ENCODE measurements at regions not wholly inside any gene's neighbourhood (a gene's known extent, or its start where the extent isn't known, plus 50 kb on each side); places are given as distances from the start of the nearest gene placed in this dataset.
A peak's percentile ranks its signal among the peaks of the same experiment; 100 is the strongest.
"Not testable (repeated sequence)": the region's sequence is repeated elsewhere in the genome, so short reads cannot be mapped to it uniquely, and the experiment has no call there.

DNA sequence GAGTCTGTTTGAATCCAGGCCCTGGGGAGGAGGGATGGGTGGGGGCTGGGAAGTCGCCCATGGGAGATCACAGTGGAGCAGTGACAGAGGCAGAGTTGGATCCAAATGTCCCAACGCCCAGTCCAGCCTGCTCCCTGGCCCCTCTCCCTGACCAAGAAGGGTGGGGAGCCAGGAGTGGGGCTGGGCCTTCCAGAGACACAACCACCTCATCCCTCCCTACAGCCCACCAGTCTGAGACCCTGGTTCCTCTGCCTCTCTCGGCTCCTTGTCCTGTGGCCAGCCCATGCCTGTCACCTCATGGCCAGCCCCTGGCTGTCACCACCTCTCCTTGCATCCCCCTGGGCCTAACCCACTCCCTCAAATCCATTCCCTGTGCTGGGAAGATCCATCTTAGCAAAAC, 71.2 kb upstream of the PRR5 start:
- DNase-seq (ENCODE audit: low spot score), result no peak

DNA sequence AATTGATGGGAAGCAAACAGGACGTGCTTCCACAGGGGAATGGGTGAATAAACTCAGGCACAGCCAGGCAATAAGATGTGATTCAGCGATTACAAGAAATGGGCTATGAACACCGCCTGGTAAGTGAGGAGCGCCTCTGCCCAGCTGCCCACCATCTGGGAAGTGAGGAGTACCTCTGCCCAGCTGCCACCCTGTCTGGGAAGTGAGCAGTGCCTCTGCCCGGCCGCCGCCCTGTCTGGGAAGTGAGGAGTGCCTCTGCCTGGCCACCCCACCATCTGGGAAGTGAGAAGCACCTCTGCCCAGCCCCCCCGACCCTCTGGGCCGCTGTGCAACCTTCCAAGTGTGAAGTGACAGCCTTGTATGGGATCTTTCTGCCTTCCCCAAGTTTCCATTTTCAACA, 73.2 kb upstream of the PRR5 start:
- DNase-seq (ENCODE audit: low spot score), result no peak

DNA sequence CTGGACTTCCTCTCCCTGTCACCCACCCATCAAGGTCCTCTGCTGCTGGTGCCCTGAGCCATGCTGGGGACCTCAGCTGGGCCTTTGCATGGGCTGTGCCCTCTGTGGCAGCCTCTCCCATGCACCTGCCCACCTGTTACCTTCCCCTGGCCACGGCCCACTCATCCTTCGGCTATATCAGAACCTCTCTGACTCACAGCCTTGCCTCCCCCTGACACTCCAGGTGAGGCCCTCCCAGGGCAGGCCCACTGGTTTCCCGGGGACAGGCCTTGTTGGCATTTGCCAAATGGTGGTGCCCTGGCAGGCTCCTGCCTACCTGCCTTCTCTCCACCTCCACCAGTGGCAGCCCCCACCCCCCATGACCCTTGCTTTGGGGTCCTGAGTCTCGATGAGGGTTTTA, 73.7 kb upstream of the PRR5 start:
- DNase-seq (ENCODE audit: low spot score), result no peak

DNA sequence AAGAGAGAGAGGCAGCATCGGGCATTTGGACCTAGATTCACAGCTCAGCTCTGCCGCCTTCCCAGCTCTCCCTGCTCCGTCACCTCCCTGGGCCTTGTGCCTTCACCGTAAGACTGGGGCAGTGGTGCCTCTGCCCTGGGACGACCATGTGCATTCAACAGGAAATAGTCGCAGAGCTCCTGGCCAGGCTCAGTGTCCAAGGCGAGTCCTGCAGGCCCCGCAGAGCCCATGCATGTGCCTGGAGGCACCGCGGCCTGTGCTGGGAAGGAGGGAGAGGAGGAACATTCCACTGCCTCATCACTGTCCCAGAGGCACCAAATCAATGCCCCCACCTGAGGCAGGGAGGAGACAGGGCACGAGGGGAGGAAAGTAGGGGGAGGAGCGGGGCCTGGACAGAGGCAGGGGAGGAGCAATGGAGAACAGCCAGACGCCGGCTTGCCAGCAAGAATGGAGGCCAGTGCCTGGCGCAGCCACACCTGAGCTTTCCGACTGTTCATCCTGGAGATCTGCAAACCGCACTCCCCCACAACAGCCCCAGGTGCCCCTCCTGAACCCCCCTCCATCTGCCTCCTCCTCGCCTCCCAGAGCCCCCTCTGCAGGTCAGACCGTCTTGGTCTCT, 74.4 kb upstream of the PRR5 start:
- DNase-seq (ENCODE audit: low spot score), result no peak

GRCh38 chr22:44625981-44626687, 75.9 kb upstream of the PRR5 start:
- peak; percentile 69 for DNase-seq (ENCODE audit: low spot score)

DNA sequence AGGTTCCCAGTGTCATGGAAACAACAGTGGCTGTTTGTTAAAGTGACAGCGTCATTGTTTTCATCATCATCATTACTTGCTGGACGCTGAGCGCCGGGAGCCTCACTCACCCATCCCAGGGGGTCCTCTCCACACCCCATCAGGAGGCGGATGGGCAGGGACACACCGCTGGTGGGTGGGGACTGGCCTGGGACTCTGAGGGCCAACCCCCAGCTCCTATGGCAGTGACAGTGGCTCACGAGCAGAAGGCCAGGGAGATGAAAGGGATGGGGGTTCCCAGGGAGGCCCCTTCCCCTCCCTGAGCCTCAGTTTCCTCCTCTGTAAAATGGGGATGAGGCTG, 76.6 kb upstream of the PRR5 start:
- DNase-seq (ENCODE audit: low spot score), result no peak

GRCh38 chr22:44624689-44625420, 77.1 kb upstream of the PRR5 start:
- no peak for DNase-seq (ENCODE audit: low spot score)

- DNase-seq (ENCODE audit: low spot score), result no peak
Measured at GRCh38 chr22:44623771-44624510, 78.1 kb upstream of the PRR5 start.

DNA sequence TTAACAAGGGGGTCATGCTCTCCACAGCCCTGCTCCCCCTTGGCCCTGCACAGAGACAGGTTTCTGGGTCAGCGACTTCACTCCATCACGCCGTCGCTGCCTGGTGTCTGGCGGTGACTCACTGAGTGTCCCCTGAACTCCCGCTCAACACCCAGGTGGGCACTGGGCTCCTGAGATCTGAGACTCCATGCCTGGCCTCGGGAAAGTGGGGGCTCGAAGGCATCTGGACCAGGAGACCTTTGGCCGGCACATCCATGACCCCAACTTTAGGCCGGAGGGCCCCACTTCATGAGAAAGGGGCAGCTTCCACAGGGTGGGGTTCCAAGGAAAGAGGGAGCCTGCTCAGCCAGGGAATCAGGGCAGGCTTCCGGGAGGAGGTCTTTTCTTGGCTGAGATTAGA, 79.3 kb upstream of the PRR5 start:
- DNase-seq (ENCODE audit: low spot score), result no peak

- DNase-seq (ENCODE audit: low spot score), result no peak
Measured at GRCh38 chr22:44622147-44622427, 79.9 kb upstream of the PRR5 start.

DNA sequence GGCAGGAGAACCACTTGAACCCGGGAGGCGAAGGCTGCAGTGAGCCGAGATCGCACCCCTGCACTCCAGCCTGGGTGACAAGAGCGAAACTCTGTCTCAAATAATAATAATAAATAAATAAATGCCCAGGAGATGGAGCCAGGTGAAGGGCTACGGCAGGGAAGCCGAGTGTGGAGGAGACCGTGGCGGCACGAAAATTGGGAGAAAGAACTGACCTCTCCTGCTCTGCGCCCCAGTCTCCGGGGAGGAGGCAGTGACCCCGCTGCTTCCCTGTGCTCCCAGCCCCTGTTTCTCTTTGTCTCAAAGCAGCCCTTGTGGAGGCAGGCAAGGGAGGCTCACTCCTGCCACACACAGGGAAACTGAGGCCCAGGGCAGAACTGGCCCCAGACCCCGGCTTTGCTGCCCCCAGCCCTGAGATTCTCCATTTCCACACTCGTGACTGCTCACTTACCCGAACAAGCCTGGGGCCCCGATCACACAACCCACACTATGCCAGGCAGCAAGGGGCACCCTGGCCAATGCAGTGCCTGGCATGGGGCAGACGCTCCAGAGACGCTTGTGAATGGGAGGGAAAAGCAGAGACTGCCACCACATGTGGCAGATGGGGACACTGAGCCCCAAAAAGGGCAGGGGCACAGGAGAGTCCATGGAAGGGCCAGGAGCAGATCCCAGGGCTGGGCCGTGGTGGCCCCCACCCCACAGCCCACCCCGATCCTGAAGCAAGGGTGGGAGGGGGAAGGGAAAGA, 80.4 kb upstream of the PRR5 start:
- DNase-seq (ENCODE audit: low spot score), result no peak

DNA sequence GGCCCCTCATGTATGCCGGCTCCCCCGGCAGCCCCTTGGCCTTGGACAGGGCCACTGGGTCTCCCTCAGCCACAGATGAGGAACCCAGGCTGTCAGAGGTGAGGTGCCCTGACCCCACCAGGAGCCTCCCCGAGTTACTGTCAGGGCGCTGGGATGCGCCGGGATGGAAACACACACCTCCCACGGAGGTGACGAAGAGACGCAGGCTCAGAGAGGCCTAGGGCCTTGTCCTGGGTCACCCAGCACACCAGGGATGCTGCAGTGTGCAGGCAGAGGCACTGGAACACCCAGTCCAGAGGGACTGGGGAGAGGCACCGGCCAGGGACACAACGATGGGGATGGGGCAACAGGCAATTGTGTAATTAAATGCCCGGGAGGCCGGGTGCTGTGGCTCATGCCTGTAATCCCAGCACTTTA, 81.2 kb upstream of the PRR5 start:
- DNase-seq (ENCODE audit: low spot score), result no peak

GRCh38 chr22:44620129-44620840, 81.7 kb upstream of the PRR5 start:
- no peak for DNase-seq (ENCODE audit: low spot score)

- not testable (repeated sequence) for DNase-seq (ENCODE audit: low spot score)
Measured at GRCh38 chr22:44619560-44620128, 82.4 kb upstream of the PRR5 start.

GRCh38 chr22:44618910-44619309, 83.1 kb upstream of the PRR5 start:
- not testable (repeated sequence) for DNase-seq (ENCODE audit: low spot score)

GRCh38 chr22:44618400-44618799, 83.6 kb upstream of the PRR5 start:
- no peak for DNase-seq (ENCODE audit: low spot score)

GRCh38 chr22:44617828-44618227, 84.2 kb upstream of the PRR5 start:
- no peak for DNase-seq (ENCODE audit: low spot score)

GRCh38 chr22:44616882-44617655, 84.9 kb upstream of the PRR5 start:
- DNase-seq (ENCODE audit: low spot score), result no peak

GRCh38 chr22:44616461-44616860, 85.5 kb upstream of the PRR5 start:
- DNase-seq (ENCODE audit: low spot score), result no peak

DNA sequence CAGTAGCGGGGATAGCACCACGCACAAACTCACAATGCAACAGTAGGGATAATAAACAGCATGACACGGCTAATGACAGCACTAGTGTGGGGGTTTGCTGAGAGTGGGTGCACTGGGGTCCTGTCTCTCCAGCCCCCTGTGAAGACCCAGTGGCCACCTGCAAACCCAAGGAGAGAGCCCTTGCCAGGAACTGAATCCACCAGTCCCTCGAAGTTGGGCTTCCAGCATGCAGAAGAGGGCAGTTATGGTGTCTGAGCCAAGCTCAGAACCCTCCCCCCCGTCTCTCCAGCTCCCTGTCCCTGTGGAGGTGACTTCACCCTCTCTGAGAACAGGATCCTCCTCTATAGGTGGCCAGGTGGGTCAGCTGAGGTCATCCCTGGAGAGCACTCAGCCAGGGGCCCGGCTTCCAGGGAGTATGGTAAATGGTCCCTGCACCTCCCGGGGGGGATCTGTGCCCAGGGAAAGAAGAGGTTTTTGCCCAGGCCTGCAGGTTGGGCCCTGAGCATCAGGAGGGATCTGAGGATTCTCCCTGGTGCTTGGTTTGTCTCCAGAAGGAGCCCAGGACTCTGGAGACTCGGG, 86.3 kb upstream of the PRR5 start:
- no peak for DNase-seq (ENCODE audit: low spot score)

All from germinal center (tissue), 1 donor.